Endothelial cell of umbilical vein (primary cell): ENCODE measurements at regions not wholly inside any gene's neighbourhood (a gene's known extent, or its start where the extent isn't known, plus 50 kb on each side); places are given as distances from the start of the nearest gene placed in this dataset.

ENCODE experiments used
- BruUV-seq: library from RNA; stranded (reverse); fragments of 400-500 nt; replicated peaks from 2 replicates; lab custom pipeline; 2021; lab: Mats Ljungman, UMichigan
- CTCF ChIA-PET: fragments of 300-600, 350-600 bp; sonication (Branson Sonifier 250); formaldehyde crosslinking; loops from one replicate; lab custom pipeline; 2021; ENCODE audit warnings: antibody characterized with exemption, inconsistent platforms; lab: Charles Lee
- POLR2A ChIA-PET: fragments of 300-600, 350-600 bp; sonication (Branson Sonifier 250); formaldehyde crosslinking; loops from one replicate; lab custom pipeline; 2021; ENCODE audit warnings: antibody characterized with exemption, inconsistent platforms; lab: Charles Lee
- DNase-seq: peaks from one replicate; pipeline ENCODE4 v3.0.0-alpha.2; 2011; ENCODE audit warnings: low read depth, low spot score
- FAIRE-seq: peaks from 2 replicates; lab custom pipeline; 2011; peaks lifted over from hg19 to GRCh38; lab: Jason Lieb, UNC
- H2AFZ ChIP-seq: 2 replicates; pipeline ENCODE4 v1.6.0; 2012; ENCODE audit warnings: low read depth, low read length, control low read depth, inconsistent platforms
- H3K27ac ChIP-seq: 2 replicates; pipeline ENCODE4 v1.5.1; 2011; ENCODE audit warnings: low read depth, mild to moderate bottlenecking, control low read depth, low read length, moderate library complexity; ENCODE audit not compliant: insufficient read depth
- H3K27me3 ChIP-seq, 2 experiments: 2 replicates each; pipeline versions ENCODE4 v1.6.0 to v1.6.1; 2011; ENCODE audit warnings: low read length in 2 of 2, mixed read lengths in 1 of 2; ENCODE audit not compliant: control insufficient read depth in 2 of 2, insufficient read depth in 2 of 2
- H3K36me3 ChIP-seq, 2 experiments: 2 replicates in 1 of 2; 3 replicates in 1 of 2; pipeline ENCODE4 v1.5.1; 2011; ENCODE audit warnings: low read length in 2 of 2, mild to moderate bottlenecking in 1 of 2, moderate library complexity in 1 of 2; ENCODE audit not compliant: control insufficient read depth in 2 of 2, insufficient read depth in 2 of 2; ENCODE audit errors: extremely low read depth in 1 of 2
- H3K4me1 ChIP-seq: 3 replicates; pipeline ENCODE4 v1.5.1; 2011; ENCODE audit warnings: mild to moderate bottlenecking, low read length; ENCODE audit not compliant: control insufficient read depth, insufficient read depth; ENCODE audit errors: extremely low read depth
- H3K4me2 ChIP-seq: 2 replicates; pipeline ENCODE4 v1.6.1; 2011; ENCODE audit warnings: low read length, control low read depth, mixed read lengths; ENCODE audit not compliant: insufficient read depth
- H3K4me3 ChIP-seq, 3 experiments: fragments of 200-600 bp in 1 of 3; sonication (generic), shearing (Covaris generic) in 1 of 3; replicated peaks in 1 of 3; 2 replicates each; pipeline ENCODE4 v1.5.1; 2011 to 2016; ENCODE audit warnings: control low read depth in 3 of 3, low read length in 3 of 3, mild to moderate bottlenecking in 2 of 3, inconsistent platforms in 1 of 3, low read depth in 1 of 3, moderate library complexity in 1 of 3; ENCODE audit not compliant: insufficient read depth in 1 of 3
- H3K79me2 ChIP-seq: 2 replicates; pipeline ENCODE4 v1.6.0; 2012; ENCODE audit warnings: low read length, inconsistent platforms; ENCODE audit not compliant: control insufficient read depth, insufficient read depth
- H3K9ac ChIP-seq: replicated peaks from 2 replicates; pipeline ENCODE3; 2011; ENCODE audit warnings: low read length, control low read depth; ENCODE audit not compliant: insufficient read depth; ENCODE audit errors: extremely low read depth
- H3K9me1 ChIP-seq: replicated peaks from 3 replicates; pipeline ENCODE4 v1.6.0; 2011; ENCODE audit warnings: mild to moderate bottlenecking, low read length; ENCODE audit not compliant: control insufficient read depth, insufficient read depth; ENCODE audit errors: extremely low read depth
- H3K9me3 ChIP-seq: replicated peaks from 2 replicates; pipeline ENCODE4 v1.5.1; 2012; ENCODE audit warnings: low read length, inconsistent platforms; ENCODE audit not compliant: control insufficient read depth, insufficient read depth
- H4K20me1 ChIP-seq: replicated peaks from 2 replicates; pipeline ENCODE3; 2011; ENCODE audit warnings: mild to moderate bottlenecking, low read length; ENCODE audit not compliant: control insufficient read depth, insufficient read depth; ENCODE audit errors: extremely low read depth
- EZH2 ChIP-seq: IDR thresholded peaks from 2 replicates; pipeline ENCODE4 v1.6.1; 2012; ENCODE audit warnings: borderline replicate concordance, low read depth, mild to moderate bottlenecking, moderate library complexity, low read length, inconsistent platforms; ENCODE audit not compliant: severe bottlenecking
- FOS ChIP-seq: IDR thresholded peaks from 2 replicates; pipeline ENCODE4 v1.6.1; 2011; ENCODE audit warnings: mild to moderate bottlenecking, low read length, moderate library complexity, borderline replicate concordance; ENCODE audit not compliant: insufficient read depth
- GATA2 ChIP-seq: IDR thresholded peaks from 2 replicates; pipeline ENCODE4 v1.7.0; 2011; ENCODE audit warnings: low read depth, mild to moderate bottlenecking, moderate library complexity, mixed read lengths, low read length; ENCODE audit not compliant: insufficient read length, insufficient read depth
- JUN ChIP-seq: IDR thresholded peaks from 2 replicates; pipeline ENCODE4 v1.6.1; 2011; ENCODE audit warnings: borderline replicate concordance, low read depth; ENCODE audit not compliant: insufficient read length, insufficient read depth
- MYC ChIP-seq: IDR thresholded peaks from one replicate; pipeline ENCODE4 v1.6.1; 2011; ENCODE audit warnings: mild to moderate bottlenecking, low read depth, low read length
- POLR2A ChIP-seq: IDR thresholded peaks from 2 replicates; pipeline ENCODE4 v1.6.1; 2012; ENCODE audit warnings: low read depth, mild to moderate bottlenecking, control low read depth, low read length
- POLR2AphosphoS5 ChIP-seq: IDR thresholded peaks from 2 replicates; pipeline ENCODE4 v1.6.1; 2012; ENCODE audit warnings: low read depth, mild to moderate bottlenecking, control low read depth, low read length, moderate library complexity; ENCODE audit not compliant: insufficient read depth
- dilution Hi-C: fragments of 300-500 bp; cut with MboI; formaldehyde crosslinking; loops from one replicate; pipeline ENCODE4 v1.15.0; 2019; ENCODE audit warnings: low sequenced_read_pairs; ENCODE audit not compliant: extremely low pct_ligation_motif_present
- intact Hi-C: fragments of 100-400 bp; cut with micrococcal nuclease; formaldehyde crosslinking; loops from one replicate; pipeline ENCODE4 v1.10.0; 2022
- TF ChIP-seq, protein P1 (sequence below), 2 donors: IDR thresholded peaks; 1 replicate in 1 of 2; 2 replicates in 1 of 2; pipeline ENCODE4 v1.5.1; 2011; ENCODE audit warnings: low read length in 2 of 2, mild to moderate bottlenecking in 2 of 2, moderate library complexity in 2 of 2, control low read depth in 1 of 2, inconsistent platforms in 1 of 2, low read depth in 1 of 2; ENCODE audit not compliant: insufficient read depth in 1 of 2; ENCODE audit errors: extremely low read depth in 1 of 2
- TF ChIP-seq, protein P2 (sequence below): IDR thresholded peaks from 2 replicates; pipeline ENCODE4 v1.6.1; 2011; ENCODE audit not compliant: insufficient read depth, insufficient read length

DNA sequence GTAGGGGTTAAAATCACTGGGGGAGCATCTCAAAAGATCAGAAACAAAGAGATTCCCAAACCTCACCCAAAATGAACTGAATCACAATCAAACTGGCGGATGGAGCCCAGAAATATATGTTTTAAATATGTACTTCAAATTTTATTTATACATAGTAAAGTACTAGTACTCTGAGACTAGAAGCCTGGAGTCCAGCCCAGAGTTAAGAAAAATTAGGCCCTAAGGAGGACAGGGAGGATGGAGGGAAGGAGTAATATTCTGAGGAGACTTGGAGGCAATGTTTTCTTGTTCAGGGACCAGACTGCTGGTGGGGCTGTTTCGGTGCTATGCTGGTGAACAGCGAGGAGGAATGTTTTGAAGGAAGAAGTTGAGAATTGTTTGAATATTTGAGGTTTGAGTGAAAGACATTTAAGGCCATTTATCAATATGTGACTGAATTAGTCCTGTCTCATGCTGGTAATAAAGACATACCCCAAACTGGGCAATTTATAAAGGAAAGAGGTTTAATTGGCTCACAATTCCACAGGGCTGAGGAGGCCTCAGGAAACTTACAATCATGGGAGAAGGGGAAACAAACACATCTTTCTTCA is 552.4 kb upstream of the DAB2 start:
- Histone ChIP-seq H3K9me1 (no peaks in the 10 kb centered on the region), H3K4me3 (no peak overlapping the region), H3K4me1 (no peaks in the 10 kb centered on the region), H3K27me3 (no peaks in the 10 kb centered on the region), H3K36me3 (no peaks in the 10 kb centered on the region), H4K20me1 (no peaks in the 10 kb centered on the region), H3K79me2 (no peaks in the 10 kb centered on the region), H2AFZ (no peak overlapping the region), H3K27ac (no peak overlapping the region), H3K9me3 (no peaks in the 10 kb centered on the region), H3K4me2 (no peak overlapping the region), H3K9ac (no peak overlapping the region)
- ChIA-PET CTCF (no interaction called here), POLR2A (no interaction called here)
- no peak for DNase-seq
- BruUV-seq: no TSS peak
- FAIRE-seq: no peak
- dilution Hi-C loops: no loop called here
- intact Hi-C loops: no loop called here
- TF ChIP-seq POLR2A (no peak), GATA2 (no peak), POLR2AphosphoS5 (no peak), FOS (no peak), JUN (no peak), MYC (no peak), EZH2 (no peak)
- TF ChIP-seq, protein P1, sequence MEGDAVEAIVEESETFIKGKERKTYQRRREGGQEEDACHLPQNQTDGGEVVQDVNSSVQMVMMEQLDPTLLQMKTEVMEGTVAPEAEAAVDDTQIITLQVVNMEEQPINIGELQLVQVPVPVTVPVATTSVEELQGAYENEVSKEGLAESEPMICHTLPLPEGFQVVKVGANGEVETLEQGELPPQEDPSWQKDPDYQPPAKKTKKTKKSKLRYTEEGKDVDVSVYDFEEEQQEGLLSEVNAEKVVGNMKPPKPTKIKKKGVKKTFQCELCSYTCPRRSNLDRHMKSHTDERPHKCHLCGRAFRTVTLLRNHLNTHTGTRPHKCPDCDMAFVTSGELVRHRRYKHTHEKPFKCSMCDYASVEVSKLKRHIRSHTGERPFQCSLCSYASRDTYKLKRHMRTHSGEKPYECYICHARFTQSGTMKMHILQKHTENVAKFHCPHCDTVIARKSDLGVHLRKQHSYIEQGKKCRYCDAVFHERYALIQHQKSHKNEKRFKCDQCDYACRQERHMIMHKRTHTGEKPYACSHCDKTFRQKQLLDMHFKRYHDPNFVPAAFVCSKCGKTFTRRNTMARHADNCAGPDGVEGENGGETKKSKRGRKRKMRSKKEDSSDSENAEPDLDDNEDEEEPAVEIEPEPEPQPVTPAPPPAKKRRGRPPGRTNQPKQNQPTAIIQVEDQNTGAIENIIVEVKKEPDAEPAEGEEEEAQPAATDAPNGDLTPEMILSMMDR (IDR thresholded peaks at IDR 0.05; ENCODE audit: extremely low read depth in 1 of 2, insufficient read depth in 1 of 2, low read depth in 1 of 2, low read length in 2 of 2): no peak
- TF ChIP-seq, protein P2, sequence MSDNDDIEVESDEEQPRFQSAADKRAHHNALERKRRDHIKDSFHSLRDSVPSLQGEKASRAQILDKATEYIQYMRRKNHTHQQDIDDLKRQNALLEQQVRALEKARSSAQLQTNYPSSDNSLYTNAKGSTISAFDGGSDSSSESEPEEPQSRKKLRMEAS: no peak
